GM21825 (cell line): ENCODE measurements at regions not wholly inside any gene's neighbourhood (a gene's known extent, or its start where the extent isn't known, plus 50 kb on each side); places are given as distances from the start of the nearest gene placed in this dataset.

ENCODE experiments used
- ATAC-seq: cut with Tn5 transposase; IDR thresholded peaks from one replicate; pipeline ENCODE4 v1.9.1; 2021; ENCODE audit warnings: mild to moderate bottlenecking, moderate library complexity; ENCODE audit not compliant: unreplicated experiment

DNA sequence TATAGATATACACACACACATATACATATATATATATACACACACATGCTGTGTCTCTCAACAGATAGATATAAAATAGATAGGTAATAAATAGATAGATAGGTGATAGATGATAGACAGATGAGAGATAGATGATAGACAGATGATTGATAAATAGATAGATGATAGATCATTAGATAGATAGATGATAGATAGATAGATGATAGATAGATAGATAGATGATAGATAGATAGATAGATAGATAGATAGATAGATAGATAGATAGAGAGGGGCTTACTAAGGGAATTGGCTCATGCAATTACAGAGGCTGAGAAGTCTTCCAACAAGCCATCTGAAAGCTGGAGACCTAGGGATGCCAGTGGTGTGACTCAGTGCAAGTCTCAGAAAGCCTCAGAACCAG lies 394.5 kb downstream of the ICE1 start:
- ATAC-seq: no peak

DNA sequence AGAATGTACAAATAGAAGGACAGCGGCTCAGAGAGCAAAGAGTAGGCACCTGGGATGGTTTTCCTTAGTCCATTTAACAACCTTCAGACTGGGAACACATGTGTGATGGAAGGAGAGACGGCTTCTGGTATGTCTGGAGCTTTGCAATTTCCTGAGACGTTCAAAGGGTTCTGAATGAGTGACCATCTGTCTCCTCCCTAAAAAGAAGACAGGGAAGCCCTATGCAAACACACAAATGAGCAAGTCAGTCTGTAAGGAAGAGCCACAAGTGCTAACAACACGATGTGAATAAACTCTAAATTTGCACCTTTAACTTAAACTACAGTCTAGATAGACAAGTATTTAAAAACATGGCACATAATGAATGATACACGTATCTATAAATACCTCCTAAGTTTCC lies 391.0 kb downstream of the ICE1 start:
- no peak for ATAC-seq

DNA sequence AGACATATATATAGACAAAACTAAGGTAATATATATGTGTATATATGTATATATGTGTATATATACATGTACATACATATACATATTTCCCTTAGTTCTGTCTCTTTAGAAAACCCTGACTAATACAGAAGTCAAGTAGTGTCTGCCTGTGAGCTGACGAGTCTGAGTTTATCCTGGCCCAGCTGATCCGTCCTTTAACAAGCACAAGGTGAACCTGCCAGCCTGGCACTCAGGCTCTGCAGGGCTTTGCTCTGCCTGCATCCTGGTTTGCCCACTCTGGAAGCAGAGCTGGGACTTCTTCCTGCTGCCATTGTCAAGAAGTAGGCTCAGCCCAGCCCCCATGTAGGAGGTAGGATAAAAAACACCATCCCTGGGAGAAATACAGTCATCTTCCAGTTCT lies 388.0 kb downstream of the ICE1 start:
- ATAC-seq: no peak

DNA sequence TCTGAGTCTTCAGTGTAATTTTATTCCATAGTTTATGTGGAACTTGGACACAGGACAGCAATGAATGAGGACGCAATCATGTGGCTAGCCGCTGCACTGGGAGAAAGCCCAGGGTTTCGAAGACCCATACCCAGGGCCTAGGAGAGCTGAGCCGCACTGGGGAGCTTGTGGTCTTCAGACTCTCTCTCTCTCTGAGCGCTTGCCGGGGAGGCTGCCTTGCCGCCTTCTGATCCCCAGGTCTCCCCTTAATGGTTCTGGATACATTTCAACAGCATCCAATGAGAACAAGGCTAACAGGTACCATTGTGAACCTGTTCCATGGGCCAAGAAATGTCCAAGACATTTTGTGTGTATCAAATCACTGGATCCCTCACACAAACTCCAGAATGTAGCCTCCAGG lies 383.4 kb downstream of the ICE1 start:
- no peak for ATAC-seq

DNA sequence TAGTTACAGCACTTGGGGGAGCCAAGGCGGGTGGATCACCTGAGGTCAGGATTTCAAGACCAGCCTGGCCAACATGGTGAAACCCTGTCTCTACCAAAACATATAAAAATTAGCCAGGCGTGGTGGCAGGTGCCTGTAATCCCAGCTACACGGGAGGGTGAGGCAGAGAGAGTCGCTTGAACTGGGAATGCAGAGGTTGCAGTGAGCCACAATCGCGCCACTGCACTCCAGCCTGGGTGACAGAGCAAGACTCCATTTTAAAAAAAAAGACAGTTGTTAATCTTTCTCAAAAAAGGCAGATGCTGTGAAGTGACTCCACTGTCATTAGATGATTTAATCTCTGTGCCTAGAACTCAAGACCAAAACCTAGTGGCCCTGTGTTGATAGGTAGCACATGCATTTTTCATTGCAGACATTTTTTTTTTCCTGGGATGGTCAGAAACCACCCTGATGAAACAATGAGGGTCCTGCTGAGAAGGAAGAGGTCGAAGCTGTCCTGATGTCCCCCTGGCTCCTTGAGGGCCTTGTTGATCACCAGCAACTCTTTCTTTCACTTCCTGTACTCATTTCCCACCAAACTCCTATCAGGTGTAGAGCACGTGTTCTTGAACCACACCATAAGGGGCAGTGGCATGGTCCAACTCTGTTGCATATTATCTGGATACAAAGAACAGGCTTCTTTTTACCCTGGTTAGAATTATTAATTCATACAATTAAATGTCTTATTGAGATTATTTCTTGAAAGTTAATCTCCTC lies 382.2 kb downstream of the ICE1 start:
- no peak for ATAC-seq

DNA sequence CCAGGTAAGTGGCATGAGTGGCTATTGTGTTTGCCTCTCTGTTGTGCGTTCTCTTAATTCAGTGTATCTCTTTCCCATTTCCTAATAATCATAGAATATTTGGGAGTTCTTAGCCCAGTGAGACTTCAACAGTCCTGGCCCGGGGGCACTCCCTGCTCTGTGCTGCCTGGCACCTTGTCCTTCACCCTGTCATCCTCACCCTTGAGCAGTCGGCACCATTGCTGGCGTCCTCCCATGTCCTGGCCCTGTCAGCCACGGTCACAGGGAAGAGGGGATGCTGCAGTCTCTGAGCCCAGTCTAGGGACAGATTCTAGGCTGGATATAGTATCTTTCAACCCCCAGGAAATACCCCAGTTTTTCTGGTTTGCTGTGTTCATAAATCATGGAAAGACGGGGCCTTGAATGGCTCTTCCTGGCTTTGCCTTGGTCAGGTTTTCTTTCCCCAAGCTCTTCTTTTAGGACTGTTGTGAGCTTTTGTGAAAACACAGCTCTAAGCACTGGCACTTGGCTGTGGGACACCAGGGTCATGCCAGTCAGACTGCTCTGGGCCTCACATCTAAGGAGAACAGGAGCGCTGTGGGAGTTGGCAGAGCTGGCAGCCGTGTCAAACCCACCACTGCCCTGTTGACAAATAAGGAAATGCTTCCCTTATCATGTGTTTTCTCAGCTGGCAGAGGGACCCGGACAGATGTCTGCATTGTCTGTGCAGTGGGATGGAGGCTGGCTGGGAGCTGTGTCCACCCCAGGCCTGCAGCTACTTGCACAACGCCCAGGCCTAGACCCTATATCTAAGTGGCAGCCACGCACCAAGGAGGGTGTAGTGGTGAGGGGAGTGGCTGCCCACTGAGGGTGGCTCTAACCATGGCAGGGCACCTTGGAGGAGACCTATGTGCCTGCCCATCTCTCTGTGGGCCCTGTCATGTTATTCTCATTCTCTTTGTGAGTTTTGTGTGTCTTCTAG lies 378.6 kb downstream of the ICE1 start:
- no peak for ATAC-seq

DNA sequence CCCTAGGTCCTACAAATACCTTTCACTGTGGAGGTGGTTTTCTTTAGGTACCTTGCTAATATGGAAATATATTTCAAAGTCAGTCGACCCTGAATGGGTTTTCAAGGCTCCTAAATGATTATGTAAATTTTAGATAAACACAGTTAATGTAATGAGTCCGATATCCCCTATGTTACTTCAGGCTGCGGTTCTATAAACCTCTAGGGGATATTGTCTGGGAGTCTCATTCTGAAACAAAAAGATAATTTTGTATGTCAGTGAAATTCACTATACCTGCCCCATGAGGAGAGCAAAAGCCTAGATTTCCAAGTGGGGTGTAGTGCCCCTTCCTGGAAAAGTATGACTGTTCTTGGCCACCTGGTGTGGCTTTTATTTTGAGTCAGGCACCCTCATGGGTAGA lies 377.3 kb downstream of the ICE1 start:
- ATAC-seq: no peak

DNA sequence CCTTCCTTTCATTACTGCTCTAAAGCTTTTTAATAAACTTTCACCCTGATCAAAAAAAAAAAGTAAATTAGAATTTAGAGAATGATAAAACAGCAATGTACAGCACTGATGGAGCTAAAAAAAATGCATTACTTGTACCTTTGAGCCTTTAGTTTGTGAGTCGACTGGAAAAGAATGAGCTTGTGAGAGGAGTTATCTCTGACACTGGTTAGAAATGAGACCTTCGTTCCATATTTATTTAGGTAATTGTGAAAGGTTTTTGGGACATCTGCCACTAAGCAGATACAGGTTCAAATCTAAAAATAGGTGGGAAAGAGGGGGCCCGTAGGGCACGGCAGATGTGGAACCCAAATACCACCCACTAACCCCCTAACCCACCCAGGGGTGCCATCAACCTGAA lies 376.8 kb downstream of the ICE1 start:
- no peak for ATAC-seq

DNA sequence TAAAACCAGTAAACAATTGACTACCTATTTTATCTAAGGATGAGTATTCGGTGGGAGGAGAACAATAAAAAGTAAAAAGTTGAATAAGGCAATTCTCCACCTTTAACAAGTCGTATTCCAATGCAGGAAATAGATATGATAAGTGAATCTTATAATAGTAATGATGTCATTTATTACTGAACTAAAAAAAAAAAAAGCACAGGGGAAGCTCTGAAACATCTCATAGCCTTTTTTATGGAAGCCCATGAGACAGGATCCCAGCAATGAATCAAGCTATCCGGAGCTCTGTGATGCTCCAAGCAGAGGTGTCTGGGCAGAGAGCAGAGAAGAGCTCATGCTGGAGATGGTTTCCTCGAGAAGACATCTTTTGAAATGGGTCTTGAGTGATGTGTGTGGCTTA lies 376.0 kb downstream of the ICE1 start:
- ATAC-seq: no peak

DNA sequence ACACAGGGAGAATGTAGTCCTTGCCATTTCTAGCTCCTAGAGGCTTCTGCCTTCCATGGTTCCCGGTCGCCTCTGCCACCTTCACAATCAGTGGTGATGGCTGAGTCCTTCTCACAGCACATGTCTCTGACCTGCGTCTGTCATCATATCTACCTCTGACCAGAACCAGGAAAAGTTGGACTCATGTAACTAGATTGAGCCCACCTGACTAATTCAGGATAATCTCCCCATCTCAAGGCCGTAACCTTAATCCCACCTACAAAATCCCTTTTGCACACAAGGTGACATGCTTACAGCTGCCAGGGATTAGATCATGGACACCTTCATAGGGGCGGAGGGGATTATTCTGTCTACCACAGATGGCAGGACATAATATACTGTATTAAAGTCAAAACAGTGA lies 375.6 kb downstream of the ICE1 start:
- no peak for ATAC-seq

DNA sequence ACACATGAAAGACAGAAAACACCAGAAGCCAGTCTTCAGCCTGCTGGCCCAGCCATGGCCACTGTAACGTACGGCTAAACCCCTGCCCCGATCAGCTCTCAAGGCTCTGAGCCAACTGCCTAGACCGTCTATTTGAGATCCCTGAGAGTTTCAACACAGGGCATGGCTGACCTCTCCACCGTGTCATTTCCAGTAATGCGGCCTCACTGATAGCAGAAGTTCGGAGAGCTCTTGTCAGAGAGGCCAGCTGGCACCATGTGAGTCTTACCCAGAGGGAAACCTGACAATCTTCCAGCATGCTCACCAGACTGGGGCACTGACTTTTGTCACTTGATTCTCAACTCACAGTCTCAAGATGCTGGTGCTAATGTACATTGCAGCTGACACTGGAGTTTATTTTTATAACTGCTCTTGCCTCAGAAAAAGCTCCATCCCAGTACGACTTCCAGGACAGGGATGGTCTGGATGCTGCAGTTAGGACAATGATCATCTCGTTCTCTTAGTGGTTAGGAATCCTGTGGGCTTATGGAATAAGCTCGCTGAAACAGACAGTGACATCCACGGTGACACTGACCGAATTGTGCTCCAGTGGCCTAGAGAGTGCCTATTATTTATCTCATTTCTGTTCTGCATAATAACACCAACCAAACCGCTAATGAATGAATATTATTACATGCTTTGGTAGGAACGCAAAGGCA lies 372.7 kb downstream of the ICE1 start:
- ATAC-seq: no peak

DNA sequence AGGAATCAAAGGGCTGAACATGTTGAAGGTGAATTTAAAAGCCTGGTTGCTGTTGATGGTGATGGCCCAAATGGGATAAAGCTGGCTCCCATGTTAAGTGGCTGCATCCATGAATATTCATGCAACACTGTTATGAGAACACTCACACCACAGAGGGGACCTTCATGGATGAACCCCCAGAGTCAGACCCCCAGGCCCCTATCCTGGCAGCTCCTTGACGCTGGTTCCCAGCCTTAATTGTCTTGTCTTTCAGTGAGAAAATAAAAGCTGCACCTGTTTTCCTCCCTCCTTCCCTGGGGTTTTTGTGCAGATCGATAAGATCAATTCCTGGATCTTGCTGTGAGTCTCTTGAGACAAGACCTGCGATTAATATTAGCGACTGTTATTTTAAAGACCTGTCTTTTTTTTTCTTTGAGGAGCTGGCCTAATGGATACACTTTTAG lies 371.7 kb downstream of the ICE1 start:
- no peak for ATAC-seq

DNA sequence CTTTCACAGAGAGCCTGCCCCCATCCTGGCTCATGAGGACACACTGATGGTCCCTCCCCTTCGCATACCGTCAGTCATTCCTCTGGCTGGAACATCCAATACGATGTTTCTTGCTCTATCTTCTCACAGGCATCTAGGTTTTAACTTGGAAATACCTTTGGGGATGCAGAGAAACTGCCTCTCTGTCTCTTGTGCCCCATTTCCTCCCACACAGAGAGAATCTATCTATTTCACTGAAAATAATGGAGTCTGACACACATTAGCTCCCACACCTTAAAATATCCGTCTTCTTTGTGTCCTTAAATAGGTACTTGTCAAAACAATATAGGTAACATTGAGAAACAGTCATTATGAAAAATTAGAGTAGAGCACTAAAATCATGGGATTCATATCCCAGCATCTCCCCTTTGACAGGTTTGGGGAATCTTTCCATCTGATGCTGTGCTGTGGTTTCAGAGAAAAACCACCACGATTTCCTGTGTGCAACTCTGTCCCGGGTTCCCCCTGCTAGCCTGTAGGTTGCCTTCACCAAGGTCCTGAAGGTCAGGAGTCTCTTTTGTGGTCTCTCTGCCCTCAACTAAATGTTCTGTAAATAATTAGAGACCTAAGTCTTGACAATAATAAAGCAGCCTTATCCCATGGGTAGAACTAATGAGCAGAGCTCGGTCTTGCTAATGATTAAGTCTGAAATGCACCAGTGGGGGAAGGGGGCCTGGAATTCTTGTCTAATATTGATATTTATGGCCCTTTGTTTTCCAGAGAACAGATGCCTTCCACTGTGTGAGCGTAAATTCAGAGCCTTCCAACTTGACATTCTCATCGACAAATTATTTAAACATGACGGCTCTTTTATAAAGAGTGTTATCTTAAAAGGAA lies 371.0 kb downstream of the ICE1 start:
- no peak for ATAC-seq

DNA sequence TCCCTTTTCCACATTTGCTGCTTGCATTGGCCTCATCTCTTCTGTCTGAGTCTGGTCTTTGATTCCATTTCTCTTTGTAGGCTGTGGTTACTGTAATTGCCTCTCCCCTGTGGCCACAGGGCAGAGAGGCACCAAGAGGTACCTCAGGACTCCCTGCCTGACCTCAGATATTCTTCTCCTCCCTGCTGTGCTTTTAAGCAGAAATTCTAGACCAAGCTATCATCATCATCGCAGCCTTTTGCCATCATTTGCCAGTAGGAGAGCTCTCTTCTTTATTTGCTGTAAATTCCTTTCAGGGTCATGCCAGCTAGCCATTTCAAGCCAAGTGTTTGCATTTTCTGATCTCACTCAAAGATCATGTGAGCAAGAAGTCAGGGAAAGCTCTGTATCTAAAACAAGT lies 369.6 kb downstream of the ICE1 start:
- no peak for ATAC-seq

DNA sequence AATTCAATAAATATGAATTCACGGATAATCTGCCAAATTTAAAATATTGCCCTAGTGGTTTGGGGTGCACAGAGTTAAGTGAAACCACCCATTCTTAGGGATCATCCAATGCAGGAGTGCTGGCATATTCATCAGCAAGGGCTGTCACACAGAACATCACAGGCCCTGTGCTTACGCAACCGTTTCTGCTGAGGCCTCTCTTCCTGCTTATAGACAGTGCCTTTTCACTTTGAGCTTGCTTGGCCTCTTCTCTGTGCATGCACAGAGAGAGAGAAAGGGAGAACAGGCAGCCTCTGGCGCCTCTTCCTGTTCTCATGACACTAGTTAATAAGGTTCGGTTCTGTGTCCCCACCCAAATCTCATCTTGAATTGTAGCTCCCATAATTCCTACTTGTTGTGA lies 366.3 kb downstream of the ICE1 start:
- no peak for ATAC-seq

DNA sequence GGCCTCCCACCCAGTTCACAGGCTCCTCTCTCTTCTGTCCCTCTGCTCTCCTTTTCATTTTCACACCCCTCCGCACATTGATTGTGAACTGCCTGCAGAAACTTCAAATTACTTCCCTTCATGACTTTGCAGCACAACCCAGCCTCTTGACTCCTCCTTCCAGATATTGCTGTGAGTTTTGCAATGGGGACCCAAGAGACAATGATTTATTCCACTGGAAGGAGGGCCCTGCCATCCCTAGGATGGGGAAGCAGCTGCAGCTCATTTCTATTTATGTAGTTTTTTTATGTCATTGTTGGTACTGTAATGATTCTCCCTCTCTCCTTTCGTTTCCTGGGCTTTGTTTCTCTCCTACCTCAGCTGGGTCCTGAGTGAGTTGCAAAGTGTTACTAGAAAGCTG lies 364.9 kb downstream of the ICE1 start:
- no peak for ATAC-seq

DNA sequence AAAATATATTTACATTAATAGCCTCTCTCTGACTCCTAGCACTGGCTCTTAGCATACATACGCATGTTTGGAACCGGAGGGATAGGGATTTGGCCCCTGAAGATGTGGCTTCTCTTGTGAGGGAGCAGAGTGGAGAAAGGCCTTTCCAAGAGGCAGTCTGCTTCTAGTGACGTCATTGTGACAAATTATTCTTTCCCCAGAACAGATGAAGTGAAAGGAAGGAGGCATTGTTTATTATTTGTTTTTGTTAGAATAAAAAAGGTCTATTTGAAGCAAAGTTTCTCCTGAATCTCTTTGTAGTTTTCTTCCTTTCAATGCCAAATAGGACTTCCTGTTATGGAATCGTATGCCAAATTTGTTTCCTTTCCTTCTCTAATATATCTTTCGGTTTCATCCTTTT lies 361.6 kb downstream of the ICE1 start:
- ATAC-seq: no peak

DNA sequence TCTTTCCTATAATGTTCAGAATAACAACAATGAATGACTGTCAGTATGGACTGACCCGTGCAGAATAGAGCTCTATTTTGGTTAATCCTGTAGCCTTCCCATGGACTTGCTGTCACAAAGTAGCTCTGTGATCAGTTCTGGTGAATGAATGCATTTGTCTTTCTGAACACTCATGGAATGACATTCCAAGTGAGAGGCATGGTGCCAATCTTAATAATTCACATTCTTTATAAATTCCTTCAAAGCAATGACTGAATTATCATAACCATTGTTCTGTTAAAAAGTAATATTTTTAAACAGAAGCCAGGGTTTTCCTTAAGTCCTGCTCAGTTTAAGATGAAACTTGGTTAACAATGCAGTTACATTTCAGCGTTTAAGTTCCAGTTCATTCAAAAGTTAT lies 360.5 kb downstream of the ICE1 start:
- ATAC-seq: no peak

DNA sequence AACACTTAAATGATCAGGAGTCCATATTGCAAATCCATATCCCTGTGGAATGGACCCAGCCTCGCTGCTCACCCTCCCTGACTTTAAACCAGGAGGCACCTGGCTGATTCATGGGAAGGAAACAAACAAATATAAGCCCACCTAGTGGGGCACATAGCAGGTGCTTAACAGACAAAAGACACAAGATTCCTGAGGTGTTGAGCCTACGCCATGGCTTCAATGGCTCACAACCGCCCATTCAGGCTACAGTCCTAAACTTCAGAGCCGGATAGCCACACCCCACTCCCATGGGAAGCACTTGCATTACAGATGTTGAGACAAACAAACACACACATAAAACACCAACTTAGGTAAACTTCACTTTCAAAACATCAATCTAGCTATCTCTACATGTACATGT lies 359.9 kb downstream of the ICE1 start:
- ATAC-seq: no peak

DNA sequence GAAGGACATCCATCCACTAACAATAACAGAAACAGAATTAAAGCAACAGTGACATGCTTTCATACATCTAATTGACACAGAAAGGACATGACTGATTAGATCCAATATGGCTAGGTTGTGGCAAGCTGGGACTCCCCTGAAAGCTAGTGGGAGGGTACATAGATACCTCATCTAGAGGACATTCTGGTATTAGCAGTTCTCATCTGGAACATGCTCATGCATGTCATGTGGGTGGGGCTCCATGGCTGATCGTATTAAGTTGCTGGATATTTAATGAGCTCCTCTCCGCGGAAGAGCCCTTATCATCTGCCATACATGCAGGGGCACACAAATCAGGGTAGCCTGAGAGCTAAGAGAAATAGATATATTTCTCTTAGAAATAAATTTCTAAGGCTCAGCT lies 358.9 kb downstream of the ICE1 start:
- ATAC-seq: no peak

DNA sequence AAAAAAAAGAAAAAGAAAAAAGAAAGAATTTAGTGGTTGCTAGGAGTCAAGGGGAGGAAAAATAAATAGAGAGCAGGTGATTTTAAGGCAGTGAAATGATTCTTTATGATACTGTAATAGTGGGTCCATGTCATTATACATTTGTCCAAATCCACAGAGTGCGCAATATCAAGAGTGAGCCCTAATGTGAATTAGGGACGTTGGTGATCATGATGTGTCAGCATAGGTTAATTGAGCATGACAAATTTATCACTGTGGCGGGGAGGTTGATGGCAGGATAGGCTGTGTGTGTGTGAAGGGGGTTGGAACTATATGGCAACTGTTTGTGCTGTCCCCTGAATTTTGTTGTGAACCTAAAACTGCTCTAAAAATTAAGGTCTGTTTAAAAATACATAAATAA lies 357.8 kb downstream of the ICE1 start:
- ATAC-seq: no peak
